ENCODE measurements at regions not wholly inside any gene's neighbourhood (a gene's known extent, or its start where the extent isn't known, plus 50 kb on each side); places are given as distances from the start of the nearest gene placed in this dataset.

DNA sequence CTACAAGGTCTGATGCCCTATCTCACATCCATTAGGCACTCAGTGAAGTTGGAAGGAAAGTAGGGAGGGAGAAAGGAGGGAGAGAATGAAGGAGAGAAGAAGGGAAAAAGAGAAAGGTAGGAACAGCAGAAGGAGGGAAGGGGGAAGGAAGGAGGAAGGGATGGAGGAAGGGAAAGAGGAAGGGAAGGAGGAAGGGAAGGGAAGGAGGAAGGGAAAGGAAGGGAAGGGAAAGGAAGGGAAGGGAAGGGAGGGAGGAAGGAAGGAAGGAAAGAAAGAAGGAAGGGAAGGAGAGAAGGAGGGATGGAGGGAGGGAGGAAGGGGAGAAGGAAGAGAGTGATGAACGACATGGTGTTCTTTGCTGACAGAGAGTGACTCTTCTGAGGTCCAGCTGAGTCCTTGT lies 468.9 kb upstream of the MYT1L start:
- TF ChIP-seq, protein P1, sequence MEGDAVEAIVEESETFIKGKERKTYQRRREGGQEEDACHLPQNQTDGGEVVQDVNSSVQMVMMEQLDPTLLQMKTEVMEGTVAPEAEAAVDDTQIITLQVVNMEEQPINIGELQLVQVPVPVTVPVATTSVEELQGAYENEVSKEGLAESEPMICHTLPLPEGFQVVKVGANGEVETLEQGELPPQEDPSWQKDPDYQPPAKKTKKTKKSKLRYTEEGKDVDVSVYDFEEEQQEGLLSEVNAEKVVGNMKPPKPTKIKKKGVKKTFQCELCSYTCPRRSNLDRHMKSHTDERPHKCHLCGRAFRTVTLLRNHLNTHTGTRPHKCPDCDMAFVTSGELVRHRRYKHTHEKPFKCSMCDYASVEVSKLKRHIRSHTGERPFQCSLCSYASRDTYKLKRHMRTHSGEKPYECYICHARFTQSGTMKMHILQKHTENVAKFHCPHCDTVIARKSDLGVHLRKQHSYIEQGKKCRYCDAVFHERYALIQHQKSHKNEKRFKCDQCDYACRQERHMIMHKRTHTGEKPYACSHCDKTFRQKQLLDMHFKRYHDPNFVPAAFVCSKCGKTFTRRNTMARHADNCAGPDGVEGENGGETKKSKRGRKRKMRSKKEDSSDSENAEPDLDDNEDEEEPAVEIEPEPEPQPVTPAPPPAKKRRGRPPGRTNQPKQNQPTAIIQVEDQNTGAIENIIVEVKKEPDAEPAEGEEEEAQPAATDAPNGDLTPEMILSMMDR (IDR thresholded peaks at IDR 0.05): no peak
- TF ChIP-seq POLR2A (IDR thresholded peaks at IDR 0.05): no peak
- TF ChIP-seq POLR2AphosphoS5 (IDR thresholded peaks at IDR 0.05): no peak
